H1 (cell line): ENCODE measurements at regions not wholly inside any gene's neighbourhood (a gene's known extent, or its start where the extent isn't known, plus 50 kb on each side); places are given as distances from the start of the nearest gene placed in this dataset.
"Not testable (repeated sequence)": the region's sequence is repeated elsewhere in the genome, so short reads cannot be mapped to it uniquely, and the experiment has no call there.

Experiments
- CTCF ChIA-PET: fragments of 300-600 bp; sonication (Branson Sonifier 250); formaldehyde crosslinking; loops from one replicate; lab custom pipeline; 2021; ENCODE audit not compliant: partially characterized antibody; lab: Charles Lee
- POLR2A ChIA-PET: fragments of 300-600 bp; sonication (Branson Sonifier 250); formaldehyde crosslinking; loops from one replicate; lab custom pipeline; 2021; ENCODE audit warnings: inconsistent platforms; ENCODE audit not compliant: partially characterized antibody; lab: Charles Lee
- DNase-seq, 2 experiments: peaks; one replicate each; pipeline versions ENCODE4 v3.0.0 to v3.0.0-alpha.2; 2010 to 2022; ENCODE audit warnings: low spot score in 2 of 2, low read depth in 1 of 2, mixed read lengths in 1 of 2
- FAIRE-seq: peaks from 2 replicates; lab custom pipeline; 2011; peaks lifted over from hg19 to GRCh38; lab: Jason Lieb, UNC
- H2AFZ ChIP-seq: 2 replicates; pipeline ENCODE4 v1.8.1; 2012; ENCODE audit warnings: low read length, inconsistent platforms
- H2AK5ac ChIP-seq: 2 replicates; pipeline ENCODE4 v1.6.1; 2013; ENCODE audit warnings: low read depth, low read length
- H2BK120ac ChIP-seq: replicated peaks from 2 replicates; pipeline ENCODE3; 2013; ENCODE audit warnings: low read depth, low read length, inconsistent platforms
- H2BK12ac ChIP-seq: 2 replicates; pipeline ENCODE4 v1.6.1; 2013; ENCODE audit warnings: low read depth, low read length
- H2BK15ac ChIP-seq: 2 replicates; pipeline ENCODE4 v1.6.1; 2013; ENCODE audit warnings: low read length
- H2BK20ac ChIP-seq: 2 replicates; pipeline ENCODE4 v1.6.1; 2013; ENCODE audit warnings: low read length
- H2BK5ac ChIP-seq: 2 replicates; pipeline ENCODE4 v1.6.1; 2013; ENCODE audit warnings: low read depth, low read length
- H3K14ac ChIP-seq: 2 replicates; pipeline ENCODE4 v1.6.1; 2013; ENCODE audit warnings: inconsistent platforms; ENCODE audit not compliant: insufficient read length
- H3K18ac ChIP-seq: 2 replicates; pipeline ENCODE4 v1.6.1; 2013; ENCODE audit warnings: low read length; ENCODE audit errors: extremely low read depth
- H3K23ac ChIP-seq: 2 replicates; pipeline ENCODE4 v1.6.1; 2013; ENCODE audit warnings: inconsistent platforms; ENCODE audit not compliant: insufficient read length
- H3K23me2 ChIP-seq: 2 replicates; pipeline ENCODE4 v1.6.1; 2013; ENCODE audit warnings: low read depth, low read length
- H3K27ac ChIP-seq: 2 replicates; pipeline ENCODE4 v1.6.1; 2011; ENCODE audit warnings: low read depth, low read length, inconsistent platforms
- H3K27me3 ChIP-seq, 4 experiments: replicated peaks in 1 of 4; 1 replicate in 1 of 4; 2 replicates in 3 of 4; pipeline versions ENCODE4 v1.6.1 to v1.8.1; 2011 to 2013; ENCODE audit warnings: low read length in 3 of 4, mild to moderate bottlenecking in 3 of 4, inconsistent platforms in 2 of 4, mixed read lengths in 2 of 4, moderate library complexity in 1 of 4; ENCODE audit not compliant: control insufficient read depth in 3 of 4, insufficient read depth in 3 of 4; ENCODE audit errors: extremely low read depth in 1 of 4
- H3K36me3 ChIP-seq, 4 experiments: 2 replicates each; pipeline versions ENCODE4 v1.6.1 to v1.8.1; 2011 to 2013; ENCODE audit warnings: mild to moderate bottlenecking in 4 of 4, low read length in 3 of 4, moderate library complexity in 2 of 4, control low read depth in 1 of 4, inconsistent platforms in 1 of 4; ENCODE audit not compliant: insufficient read depth in 4 of 4, control insufficient read depth in 2 of 4
- H3K4ac ChIP-seq: replicated peaks from 2 replicates; pipeline ENCODE3; 2013; ENCODE audit warnings: low read length, low read depth, mixed read lengths, inconsistent platforms; ENCODE audit not compliant: insufficient read length
- H3K4me1 ChIP-seq, 4 experiments: replicated peaks in 1 of 4; 1 replicate in 1 of 4; 2 replicates in 3 of 4; pipeline versions ENCODE4 v1.6.1 to v1.8.1; 2011 to 2013; ENCODE audit warnings: low read length in 3 of 4, inconsistent platforms in 2 of 4, mixed read lengths in 1 of 4; ENCODE audit not compliant: insufficient read depth in 4 of 4, control insufficient read depth in 3 of 4
- H3K4me2 ChIP-seq, 2 experiments: 2 replicates each; pipeline versions ENCODE4 v1.6.1 to v1.8.1; 2011 to 2013; ENCODE audit warnings: low read depth in 2 of 2, low read length in 2 of 2, control low read depth in 1 of 2, inconsistent platforms in 1 of 2, mild to moderate bottlenecking in 1 of 2; ENCODE audit not compliant: insufficient read depth in 1 of 2
- H3K4me3 ChIP-seq, 4 experiments: fragments of 200-600, 300-600 bp in 1 of 4; sonication (generic), shearing (Covaris generic), sonication (Bioruptor Twin) in 1 of 4; 2 replicates each; pipeline versions ENCODE4 v1.5.1 to v1.8.1; 2011 to 2016; ENCODE audit warnings: low read length in 4 of 4, low read depth in 3 of 4, control low read depth in 2 of 4, inconsistent platforms in 2 of 4, mild to moderate bottlenecking in 2 of 4, mixed read lengths in 1 of 4, moderate library complexity in 1 of 4; ENCODE audit not compliant: insufficient read depth in 2 of 4; ENCODE audit errors: extremely low read depth in 1 of 4
- H3K56ac ChIP-seq: replicated peaks from 2 replicates; pipeline ENCODE3; 2013; ENCODE audit warnings: low read depth, mild to moderate bottlenecking, mixed read lengths, low read length, inconsistent platforms; ENCODE audit not compliant: insufficient read length
- H3K79me1 ChIP-seq: 2 replicates; pipeline ENCODE4 v1.6.1; 2013; ENCODE audit warnings: low read depth, low read length, control low read depth
- H3K79me2 ChIP-seq, 2 experiments: 2 replicates each; pipeline versions ENCODE4 v1.6.1 to v1.8.1; 2012 to 2013; ENCODE audit warnings: low read length in 2 of 2, mild to moderate bottlenecking in 2 of 2, inconsistent platforms in 1 of 2; ENCODE audit not compliant: insufficient read depth in 2 of 2, control insufficient read depth in 1 of 2
- H3K9ac ChIP-seq, 4 experiments: replicated peaks in 1 of 4; 1 replicate in 1 of 4; 2 replicates in 3 of 4; pipeline versions ENCODE4 v1.6.1 to v1.8.1; 2011 to 2013; ENCODE audit warnings: low read depth in 3 of 4, low read length in 3 of 4, control low read depth in 2 of 4, mild to moderate bottlenecking in 2 of 4, moderate library complexity in 2 of 4, inconsistent platforms in 1 of 4; ENCODE audit errors: extremely low read depth in 1 of 4
- H3K9me3 ChIP-seq, 2 experiments: 2 replicates each; pipeline versions ENCODE4 v1.6.1 to v1.8.1; 2012 to 2013; ENCODE audit warnings: mild to moderate bottlenecking in 2 of 2, moderate library complexity in 2 of 2, control low read depth in 1 of 2, inconsistent platforms in 1 of 2, low read depth in 1 of 2, low read length in 1 of 2, mixed read lengths in 1 of 2; ENCODE audit not compliant: insufficient read depth in 2 of 2
- H4K20me1 ChIP-seq, 2 experiments: replicated peaks in 1 of 2; 2 replicates each; pipeline versions ENCODE3 to v1.8.1; 2011 to 2013; ENCODE audit warnings: inconsistent platforms in 2 of 2, low read length in 2 of 2, mild to moderate bottlenecking in 1 of 2; ENCODE audit not compliant: insufficient read depth in 2 of 2, control insufficient read depth in 1 of 2
- H4K5ac ChIP-seq: 2 replicates; pipeline ENCODE4 v1.6.1; 2013; ENCODE audit warnings: low read length, low read depth, mixed read lengths, inconsistent platforms; ENCODE audit not compliant: insufficient read length
- H4K8ac ChIP-seq: 2 replicates; pipeline ENCODE4 v1.8.0; 2013; ENCODE audit warnings: mild to moderate bottlenecking, moderate library complexity, low read length, inconsistent platforms; ENCODE audit not compliant: insufficient read depth; ENCODE audit errors: extremely low read depth
- H4K91ac ChIP-seq: replicated peaks from 2 replicates; pipeline ENCODE3; 2013; ENCODE audit warnings: low read length, mixed read lengths, inconsistent platforms; ENCODE audit not compliant: insufficient read length
- WGBS, 2 experiments: shearing (Covaris generic) in 1 of 2; methylation state at CpG; one replicate each; pipeline versions ENCODE4 v1.1.6 to v1.1.7; 2013 to 2015; ENCODE audit warnings: low lambda C conversion rate in 2 of 2, mixed read lengths in 2 of 2, inconsistent platforms in 1 of 2, low coverage in 1 of 2, missing lambda C conversion rate in 1 of 2; ENCODE audit not compliant: insufficient replicate concordance in 2 of 2, insufficient coverage in 1 of 2, insufficient read length in 1 of 2; ENCODE audit errors: extremely low coverage in 1 of 2, missing lambda C conversion rate in 1 of 2; 5-methylcytosine and 5-hydroxymethylcytosine counted together

DNA sequence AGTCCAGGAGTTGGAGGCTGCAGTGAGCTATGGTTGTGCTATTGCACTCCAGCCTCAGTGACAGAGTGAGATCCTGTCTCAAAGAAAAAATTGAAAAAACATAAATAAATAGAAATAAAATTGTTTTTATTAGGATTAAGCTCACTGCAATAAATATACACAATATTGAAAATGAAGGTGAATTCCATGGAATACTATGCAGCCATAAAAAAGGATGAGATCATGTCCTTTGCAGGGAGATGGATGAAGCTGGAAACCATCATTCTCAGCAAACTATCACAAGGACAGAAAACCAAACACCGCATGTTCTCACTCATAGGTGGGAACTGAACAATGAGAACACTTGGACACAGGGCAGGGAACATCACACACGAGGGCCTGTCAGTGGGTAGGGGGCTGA lies 207.6 kb downstream of the DEPDC1B start:
- H4K8ac ChIP-seq = not testable (repeated sequence)

More for the DNA sequence above, 207.6 kb downstream of the DEPDC1B start:
- H3K18ac ChIP-seq, H4K91ac ChIP-seq, POLR2A ChIA-PET, H3K4me2 ChIP-seq, H2AFZ ChIP-seq, H3K14ac ChIP-seq, H2BK20ac ChIP-seq, H3K23ac ChIP-seq, H3K23me2 ChIP-seq, DNase-seq, H3K4me3 ChIP-seq, H3K56ac ChIP-seq, H3K9ac ChIP-seq, H3K79me2 ChIP-seq, H2BK15ac ChIP-seq, H3K4me1 ChIP-seq, H3K4ac ChIP-seq, H2AK5ac ChIP-seq, H2BK12ac ChIP-seq, H3K36me3 ChIP-seq, FAIRE-seq, H3K79me1 ChIP-seq, H4K5ac ChIP-seq, H4K20me1 ChIP-seq, H2BK5ac ChIP-seq, H3K9me3 ChIP-seq, H2BK120ac ChIP-seq, H3K27me3 ChIP-seq, H3K27ac ChIP-seq: not testable (repeated sequence)
- CTCF ChIA-PET = interaction anchor here (0.6 kb wide), 1 partner anchor 63 kb away, joined by 4 read pairs; no protein-coding TSS in a partner anchor
- 87% methylated on average over 2 of the region's 2 CpGs; no CpG with 5 or more reads in 1 of the 2 experiments for WGBS, 2 experiments
